ENCODE measurements at regions not wholly inside any gene's neighbourhood (a gene's known extent, or its start where the extent isn't known, plus 50 kb on each side); places are given as distances from the start of the nearest gene placed in this dataset.

- intact Hi-C loops (cut with micrococcal nuclease; ENCODE audit: unreplicated experiment) = no loop called here
- H3K9me3 ChIP-seq = no peaks in the 10 kb centered on the region
- DNase-seq = no peak
- Mint-ChIP-seq H3K4me3 (ENCODE audit: unreplicated experiment) (no peak overlapping the region), H3K27me3 (ENCODE audit: insufficient read depth, unreplicated experiment) (peaks cover 15% of the 10 kb centered on the region), H3K27ac (ENCODE audit: unreplicated experiment) (no peak overlapping the region), H3K36me3 (ENCODE audit: insufficient read depth, unreplicated experiment) (no peaks in the 10 kb centered on the region), H3K9me3 (ENCODE audit: unreplicated experiment) (peaks cover 9% of the 10 kb centered on the region), H3K4me1 (ENCODE audit: low read depth, unreplicated experiment) (no peaks in the 10 kb centered on the region)
- no TSS peak for BruUV-seq (replicated peaks)
- TF ChIP-seq CTCF (IDR thresholded peaks at IDR 0.05; ENCODE audit: insufficient read depth in 1 of 2, low read depth in 1 of 2, low read length in 1 of 2, severe bottlenecking in 1 of 2, unreplicated experiment in 1 of 2) = no peak
- POLR2A ChIA-PET = no interaction called here
- CTCF ChIA-PET = no interaction called here
- H3K4me3 ChIP-seq (ENCODE audit: low read depth, low read length) = no peak overlapping the region
- H3K27me3 ChIP-seq (replicated peaks; ENCODE audit: control insufficient read depth, insufficient read depth, low read length) = no peaks in the 10 kb centered on the region
- no peaks in the 10 kb centered on the region for H3K4me1 ChIP-seq
- H3K36me3 ChIP-seq (ENCODE audit: control insufficient read depth, insufficient read depth, low read length) = no peaks in the 10 kb centered on the region
Measured at GRCh38 chr2:2517399-2517798, 186.3 kb upstream of the MYT1L start.

- intact Hi-C loops (cut with micrococcal nuclease; ENCODE audit: unreplicated experiment) = no loop called here
- H3K36me3 ChIP-seq (ENCODE audit: control insufficient read depth, insufficient read depth, low read length) = no peaks in the 10 kb centered on the region
- TF ChIP-seq CTCF (IDR thresholded peaks at IDR 0.05; ENCODE audit: insufficient read depth in 1 of 2, low read depth in 1 of 2, low read length in 1 of 2, severe bottlenecking in 1 of 2, unreplicated experiment in 1 of 2) = no peak
- BruUV-seq (replicated peaks) = no TSS peak
- CTCF ChIA-PET = no interaction called here
- Mint-ChIP-seq H3K27ac (ENCODE audit: unreplicated experiment) (no peak overlapping the region), H3K9me3 (ENCODE audit: unreplicated experiment) (no peaks in the 10 kb centered on the region), H3K27me3 (ENCODE audit: insufficient read depth, unreplicated experiment) (peaks cover 12% of the 10 kb centered on the region), H3K36me3 (ENCODE audit: insufficient read depth, unreplicated experiment) (no peaks in the 10 kb centered on the region), H3K4me1 (ENCODE audit: low read depth, unreplicated experiment) (no peaks in the 10 kb centered on the region), H3K4me3 (ENCODE audit: unreplicated experiment) (no peak overlapping the region)
- no peaks in the 10 kb centered on the region for H3K4me1 ChIP-seq
- no peak for DNase-seq
- POLR2A ChIA-PET = no interaction called here
- H3K27me3 ChIP-seq (replicated peaks; ENCODE audit: control insufficient read depth, insufficient read depth, low read length) = no peaks in the 10 kb centered on the region
- no peaks in the 10 kb centered on the region for H3K9me3 ChIP-seq
- H3K4me3 ChIP-seq (ENCODE audit: low read depth, low read length) = no peak overlapping the region
Measured at GRCh38 chr2:2516386-2516785, 185.3 kb upstream of the MYT1L start.

GRCh38 chr2:2512931-2513330, 181.9 kb upstream of the MYT1L start:
- no peak overlapping the region for H3K4me3 Mint-ChIP-seq (ENCODE audit: unreplicated experiment)
- no peaks in the 10 kb centered on the region for H3K9me3 Mint-ChIP-seq (ENCODE audit: unreplicated experiment)

More at GRCh38 chr2:2512931-2513330, 181.9 kb upstream of the MYT1L start:
- H3K9me3 ChIP-seq = no peaks in the 10 kb centered on the region
- TF ChIP-seq CTCF (IDR thresholded peaks at IDR 0.05; ENCODE audit: insufficient read depth in 1 of 2, low read depth in 1 of 2, low read length in 1 of 2, severe bottlenecking in 1 of 2, unreplicated experiment in 1 of 2) = no peak
- Mint-ChIP-seq H3K4me1 (ENCODE audit: low read depth, unreplicated experiment) (no peaks in the 10 kb centered on the region), H3K36me3 (ENCODE audit: insufficient read depth, unreplicated experiment) (no peaks in the 10 kb centered on the region), H3K27me3 (ENCODE audit: insufficient read depth, unreplicated experiment) (peaks cover 15% of the 10 kb centered on the region), H3K27ac (ENCODE audit: unreplicated experiment) (no peak overlapping the region)
- no peaks in the 10 kb centered on the region for H3K27me3 ChIP-seq (replicated peaks; ENCODE audit: control insufficient read depth, insufficient read depth, low read length)
- no peak overlapping the region for H3K4me3 ChIP-seq (ENCODE audit: low read depth, low read length)
- BruUV-seq (replicated peaks) = no TSS peak
- DNase-seq = no peak
- H3K36me3 ChIP-seq (ENCODE audit: control insufficient read depth, insufficient read depth, low read length) = no peaks in the 10 kb centered on the region
- ChIA-PET CTCF (no interaction called here), POLR2A (no interaction called here)
- H3K4me1 ChIP-seq = no peaks in the 10 kb centered on the region
- intact Hi-C loops (cut with micrococcal nuclease; ENCODE audit: unreplicated experiment) = no loop called here

All from Caco-2 (cell line).